GM12892 (cell line): ENCODE measurements at regions not wholly inside any gene's neighbourhood (a gene's known extent, or its start where the extent isn't known, plus 50 kb on each side); places are given as distances from the start of the nearest gene placed in this dataset.

Source experiments
- DNase-seq: peaks from one replicate; pipeline ENCODE4 v3.0.0; 2011; ENCODE audit not compliant: insufficient read length
- FAIRE-seq: peaks from 2 replicates; lab custom pipeline; 2011; peaks lifted over from hg19 to GRCh38; lab: Jason Lieb, UNC
- POLR2A ChIP-seq: IDR thresholded peaks from 2 replicates; pipeline ENCODE4 v1.6.1; 2011; ENCODE audit warnings: low read depth, low read length, control low read depth
- POLR2AphosphoS5 ChIP-seq: IDR thresholded peaks from 2 replicates; pipeline ENCODE4 v1.6.1; 2011; ENCODE audit warnings: low read depth, low read length, control low read depth
- TAF1 ChIP-seq: IDR thresholded peaks from 2 replicates; pipeline ENCODE4 v1.6.1; 2011; ENCODE audit warnings: low read depth, mild to moderate bottlenecking, control low read depth, low read length, borderline replicate concordance

GRCh38 chr18:41372046-41372665, 582.9 kb upstream of the PIK3C3 start:
- DNase-seq (no peak), FAIRE-seq (no peak)
- TF ChIP-seq POLR2A, result no peak
- TF ChIP-seq POLR2AphosphoS5, result no peak
- no peak for TF ChIP-seq TAF1

GRCh38 chr18:41371156-41372045, 583.6 kb upstream of the PIK3C3 start:
- FAIRE-seq (no peak), DNase-seq (no peak)
- TF ChIP-seq POLR2A, result no peak
- TF ChIP-seq TAF1, result no peak
- TF ChIP-seq POLR2AphosphoS5, result no peak

DNA sequence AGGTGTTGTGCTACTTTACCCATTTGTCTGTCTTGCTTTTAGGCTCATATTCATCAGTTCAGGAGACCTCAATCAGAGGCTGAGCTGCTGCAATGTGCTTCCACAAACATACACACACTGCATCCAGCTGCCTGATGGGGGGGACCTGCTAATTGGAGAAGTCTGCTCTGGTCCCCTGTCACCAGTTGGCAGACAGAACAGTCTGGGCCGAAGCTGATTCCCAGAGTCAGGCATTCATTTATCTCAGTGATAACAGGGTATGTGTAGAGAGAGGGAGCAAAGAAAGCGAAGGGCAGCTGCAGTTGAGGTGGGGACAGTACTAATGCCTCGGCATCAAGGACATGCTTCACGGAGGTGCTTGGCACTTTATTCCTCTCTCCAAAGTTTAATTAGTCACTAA, 584.3 kb upstream of the PIK3C3 start:
- DNase-seq, result no peak
- TF ChIP-seq POLR2AphosphoS5 (no peak), POLR2A (no peak), TAF1 (no peak)

GRCh38 chr18:41357708-41358107, 597.3 kb upstream of the PIK3C3 start:
- no peak for DNase-seq

More for the DNA sequence above, 584.3 kb upstream of the PIK3C3 start:
- FAIRE-seq, result no peak

GRCh38 chr18:41353777-41354528, 601.1 kb upstream of the PIK3C3 start:
- FAIRE-seq (no peak), DNase-seq (no peak)
- TF ChIP-seq TAF1 (no peak), POLR2AphosphoS5 (no peak), POLR2A (no peak)

More at GRCh38 chr18:41357708-41358107, 597.3 kb upstream of the PIK3C3 start:
- TF ChIP-seq POLR2A, result no peak
- no peak for TF ChIP-seq POLR2AphosphoS5
- no peak for TF ChIP-seq TAF1
- no peak for FAIRE-seq

GRCh38 chr18:41351430-41351829, 603.6 kb upstream of the PIK3C3 start:
- FAIRE-seq (no peak), DNase-seq (no peak)
- TF ChIP-seq POLR2AphosphoS5, result no peak
- TF ChIP-seq TAF1, result no peak
- no peak for TF ChIP-seq POLR2A

DNA sequence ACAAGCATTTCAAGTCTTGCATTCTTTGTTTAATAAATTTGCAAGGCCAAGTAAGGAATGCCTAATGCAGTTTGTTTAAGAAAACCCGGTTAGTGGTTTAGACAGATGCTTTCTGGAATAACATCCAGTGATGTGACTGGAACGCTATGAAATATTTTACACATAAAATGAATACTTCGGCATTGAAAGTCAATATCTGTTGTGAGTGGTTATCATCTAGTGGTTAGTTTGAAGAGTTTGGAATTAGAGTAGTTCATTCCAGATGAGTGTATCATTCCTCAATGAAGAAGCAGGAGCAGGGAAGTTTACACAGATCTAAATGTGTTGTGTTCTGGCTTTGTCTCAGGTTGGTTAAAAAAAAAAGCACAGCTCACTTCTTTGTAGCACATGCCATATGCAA, 608.0 kb upstream of the PIK3C3 start:
- FAIRE-seq, result no peak
- no peak for TF ChIP-seq TAF1
- TF ChIP-seq POLR2AphosphoS5, result no peak
- no peak for TF ChIP-seq POLR2A
- DNase-seq, result no peak

DNA sequence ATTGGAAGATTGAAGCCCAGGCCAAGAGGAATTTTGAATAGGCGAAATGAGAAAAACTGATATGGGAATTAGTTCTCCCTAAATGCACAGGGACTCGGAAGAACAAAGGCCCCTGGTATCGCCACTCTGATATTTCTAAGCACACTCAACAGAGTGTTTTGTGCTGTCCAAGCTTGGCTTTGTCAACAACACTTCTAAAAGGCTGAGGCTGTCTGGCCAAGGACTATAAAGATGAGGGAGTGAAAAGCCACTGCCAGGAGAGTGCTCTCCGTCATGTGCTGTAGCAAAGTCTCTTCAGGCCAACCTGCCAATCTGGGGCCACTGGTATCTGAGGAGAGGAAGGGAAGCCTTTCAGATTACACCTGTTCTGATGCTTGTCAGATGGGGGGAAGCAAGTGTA, 611.2 kb upstream of the PIK3C3 start:
- DNase-seq (no peak), FAIRE-seq (no peak)
- TF ChIP-seq POLR2A, result no peak

GRCh38 chr18:41338341-41338740, 616.7 kb upstream of the PIK3C3 start:
- DNase-seq, result no peak
- no peak for FAIRE-seq
- TF ChIP-seq POLR2AphosphoS5, result no peak

DNA sequence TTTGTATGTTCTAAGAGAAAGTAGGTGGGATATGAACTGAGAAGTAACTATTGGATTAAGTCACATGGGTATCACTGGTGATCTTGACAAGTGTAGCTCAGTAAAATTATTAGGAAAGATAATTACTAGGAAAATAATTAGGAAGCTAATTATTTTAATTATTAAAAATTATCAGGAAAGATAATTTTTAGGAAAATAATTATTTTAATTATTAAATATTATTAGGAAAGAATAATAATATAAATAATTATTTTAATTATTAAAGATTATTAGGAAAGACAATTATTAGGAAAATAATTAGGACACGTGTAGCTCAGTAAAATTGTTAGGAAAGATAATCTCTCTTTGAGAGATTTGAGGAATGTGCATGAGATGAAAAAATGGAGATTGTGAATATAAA, 623.4 kb upstream of the PIK3C3 start:
- DNase-seq (no peak), FAIRE-seq (no peak)
- TF ChIP-seq POLR2A, result no peak
- no peak for TF ChIP-seq TAF1
- no peak for TF ChIP-seq POLR2AphosphoS5

DNA sequence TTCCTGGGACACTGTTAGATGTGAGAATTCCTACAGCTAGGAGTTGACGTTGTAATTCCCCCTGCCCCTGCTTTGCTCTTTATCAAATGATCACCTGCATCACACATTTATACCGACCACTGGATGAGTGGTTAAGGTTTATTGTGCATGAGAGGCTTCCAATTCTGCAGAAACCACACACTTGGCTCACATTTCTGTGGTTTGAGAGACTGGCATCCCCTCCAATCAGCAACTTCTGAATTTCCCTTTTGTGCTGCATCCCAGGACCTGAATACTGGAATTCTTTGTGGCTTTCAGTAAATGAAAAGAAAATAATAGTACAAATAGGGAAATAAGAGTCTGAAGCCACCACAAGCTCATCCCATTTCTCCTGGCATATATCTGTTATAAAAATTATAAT, 628.7 kb upstream of the PIK3C3 start:
- FAIRE-seq, result no peak
- TF ChIP-seq TAF1, result no peak
- TF ChIP-seq POLR2A, result no peak
- TF ChIP-seq POLR2AphosphoS5, result no peak
- DNase-seq, result no peak
